ENCODE measurements at regions not wholly inside any gene's neighbourhood (a gene's known extent, or its start where the extent isn't known, plus 50 kb on each side); places are given as distances from the start of the nearest gene placed in this dataset.

GRCh38 chr2:65598264-65598663 is 165.9 kb upstream of the SPRED2 start:
- peaks cover 0 to 7% of the 10 kb centered on the region in 2 donors for H3K9me3 ChIP-seq (replicated peaks in 1 of 2; ENCODE audit: control insufficient read depth in 1 of 2, insufficient read depth in 1 of 2, low read length in 2 of 2)
- Mint-ChIP-seq H3K27ac (no peak overlapping the region), H3K4me3 (no peak overlapping the region), H3K27me3 (ENCODE audit: low read depth in 3 of 3) (peaks cover 1 to 5% (median 3%) of the 10 kb centered on the region in 3 donors), H3K36me3 (no peaks in the 10 kb centered on the region), H3K9me3 (peaks cover 0 to 11% (median 7%) of the 10 kb centered on the region in 7 donors), H3K4me1 (no peaks in the 10 kb centered on the region)
- DNase-seq: no peak
- no peak overlapping the region for H2AFZ ChIP-seq (ENCODE audit: insufficient read depth, low read depth, low read length, poor library complexity, severe bottlenecking)
- TF ChIP-seq CTCF (IDR thresholded peaks at IDR 0.05): no peak
- no peak overlapping the region for H3K27ac ChIP-seq (ENCODE audit: low read depth in 1 of 2, low read length in 2 of 2)
- no peak overlapping the region for H3K9ac ChIP-seq (ENCODE audit: insufficient read depth, low read length, poor library complexity, severe bottlenecking)
- no peaks in the 10 kb centered on the region for H4K20me1 ChIP-seq (ENCODE audit: insufficient read depth, low read length)
- no peaks in the 10 kb centered on the region for H3K36me3 ChIP-seq (replicated peaks in 1 of 2; ENCODE audit: control insufficient read depth in 1 of 2, insufficient read depth in 2 of 2, low read length in 2 of 2)
- intact Hi-C loops (cut with micrococcal nuclease): no loop called here
- H3K27me3 ChIP-seq (ENCODE audit: control insufficient read depth in 2 of 2, insufficient read depth in 2 of 2, low read length in 2 of 2): no peaks in the 10 kb centered on the region
- no peak overlapping the region for H3K4me3 ChIP-seq (replicated peaks in 1 of 3; ENCODE audit: low read depth in 2 of 3, low read length in 3 of 3)
- no peaks in the 10 kb centered on the region for H3K79me2 ChIP-seq (ENCODE audit: insufficient read depth, low read length)
- no peaks in the 10 kb centered on the region for H3K4me1 ChIP-seq (ENCODE audit: control insufficient read depth in 1 of 2, insufficient read depth in 2 of 2, low read length in 2 of 2)
- no CpG with 5 or more reads among the region's 4 CpGs for WGBS (ENCODE audit: insufficient coverage)
- no peak overlapping the region for H3K4me2 ChIP-seq (replicated peaks; ENCODE audit: extremely low read depth, low read length, poor library complexity, severe bottlenecking)

GRCh38 chr2:65595630-65596029 is 163.2 kb upstream of the SPRED2 start:
- Mint-ChIP-seq H3K27me3 (ENCODE audit: low read depth in 3 of 3) (peaks cover 0 to 3% (median 1%) of the 10 kb centered on the region in 3 donors), H3K27ac (no peak overlapping the region), H3K36me3 (no peaks in the 10 kb centered on the region), H3K4me3 (no peak overlapping the region), H3K4me1 (no peaks in the 10 kb centered on the region), H3K9me3 (peaks cover 0 to 11% (median 6%) of the 10 kb centered on the region in 7 donors)
- Histone ChIP-seq H3K4me3 (replicated peaks in 1 of 3; ENCODE audit: low read depth in 2 of 3, low read length in 3 of 3) (no peak overlapping the region), H2AFZ (ENCODE audit: insufficient read depth, low read depth, low read length, poor library complexity, severe bottlenecking) (no peak overlapping the region), H3K36me3 (replicated peaks in 1 of 2; ENCODE audit: control insufficient read depth in 1 of 2, insufficient read depth in 2 of 2, low read length in 2 of 2) (no peaks in the 10 kb centered on the region), H3K27ac (ENCODE audit: low read depth in 1 of 2, low read length in 2 of 2) (no peak overlapping the region), H3K9ac (ENCODE audit: insufficient read depth, low read length, poor library complexity, severe bottlenecking) (no peak overlapping the region), H3K27me3 (ENCODE audit: control insufficient read depth in 2 of 2, insufficient read depth in 2 of 2, low read length in 2 of 2) (no peaks in the 10 kb centered on the region), H4K20me1 (ENCODE audit: insufficient read depth, low read length) (no peaks in the 10 kb centered on the region), H3K79me2 (ENCODE audit: insufficient read depth, low read length) (no peaks in the 10 kb centered on the region), H3K4me2 (replicated peaks; ENCODE audit: extremely low read depth, low read length, poor library complexity, severe bottlenecking) (no peak overlapping the region), H3K9me3 (replicated peaks in 1 of 2; ENCODE audit: control insufficient read depth in 1 of 2, insufficient read depth in 1 of 2, low read length in 2 of 2) (peaks cover 0 to 7% of the 10 kb centered on the region in 2 donors), H3K4me1 (ENCODE audit: control insufficient read depth in 1 of 2, insufficient read depth in 2 of 2, low read length in 2 of 2) (no peaks in the 10 kb centered on the region)
- TF ChIP-seq CTCF (IDR thresholded peaks at IDR 0.05): no peak
- intact Hi-C loops (cut with micrococcal nuclease): no loop called here
- no peak for DNase-seq

Data from CD14-positive monocyte (primary cell).